ENCODE measurements at regions not wholly inside any gene's neighbourhood (a gene's known extent, or its start where the extent isn't known, plus 50 kb on each side); places are given as distances from the start of the nearest gene placed in this dataset.

GRCh38 chr17:68106085-68106484 lies 70.5 kb downstream of the KPNA2 start:
- DNase-seq (ENCODE audit: low spot score): no peak
- Histone ChIP-seq H3K36me3 (replicated peaks in 1 of 2; ENCODE audit: control insufficient read depth in 1 of 2, insufficient read depth in 2 of 2, low read length in 2 of 2) (no peaks in the 10 kb centered on the region), H3K4me3 (replicated peaks in 1 of 3; ENCODE audit: insufficient read depth in 1 of 3, low read depth in 2 of 3, low read length in 3 of 3) (no peak overlapping the region), H3K9me3 (ENCODE audit: low read length) (no peaks in the 10 kb centered on the region), H4K20me1 (ENCODE audit: insufficient read depth, low read length) (no peaks in the 10 kb centered on the region), H3K27ac (ENCODE audit: extremely low read length, insufficient read depth, low read length) (no peak overlapping the region), H3K27me3 (ENCODE audit: control insufficient read depth in 1 of 2, insufficient read depth in 2 of 2, low read length in 2 of 2) (no peaks in the 10 kb centered on the region; a peak in 1 of 5 replicates), H3K4me2 (ENCODE audit: low read depth, low read length) (no peak overlapping the region), H2AFZ (ENCODE audit: low read length) (no peak overlapping the region), H3K4me1 (ENCODE audit: insufficient read depth, low read length) (peaks cover 18% of the 10 kb centered on the region), H3K9ac (ENCODE audit: insufficient read depth, low read depth, low read length) (no peak overlapping the region), H3K79me2 (ENCODE audit: insufficient read depth, low read length) (peaks cover 47% of the 10 kb centered on the region)
- no peak for ATAC-seq
- whole genome bisulfite sequencing (ENCODE audit: low lambda C conversion rate): 95% methylated on average over 2 of the region's 2 CpGs
- TF ChIP-seq NFRKB (IDR thresholded peaks at IDR 0.05) (no peak), ZNF275 (CRISPR knock-in tag; IDR thresholded peaks at IDR 0.05; ENCODE audit: borderline replicate concordance) (no peak), STAG1 (CRISPR knock-in tag; IDR thresholded peaks at IDR 0.05) (no peak), ZNF546 (CRISPR knock-in tag; conservative IDR thresholded peaks at IDR 0.05) (no peak), CEBPG (CRISPR knock-in tag; IDR thresholded peaks at IDR 0.05) (no peak), AKAP8 (CRISPR knock-in tag; IDR thresholded peaks at IDR 0.05) (no peak), SP5 (CRISPR knock-in tag; IDR thresholded peaks at IDR 0.05; ENCODE audit: borderline replicate concordance, low read depth) (no peak), JUNB (CRISPR knock-in tag; IDR thresholded peaks at IDR 0.05; ENCODE audit: borderline replicate concordance) (no peak), EP300 (IDR thresholded peaks at IDR 0.05; ENCODE audit: low read depth in 2 of 2, low read length in 2 of 2) (no peak), EP300 (CRISPR knock-in tag; IDR thresholded peaks at IDR 0.05; ENCODE audit: borderline replicate concordance) (no peak), ZNF83 (CRISPR knock-in tag; IDR thresholded peaks at IDR 0.05; ENCODE audit: borderline replicate concordance) (no peak)
- CTCF ChIA-PET (ENCODE audit: low intra/inter-chr PET ratio, low total read pairs): no interaction called here
- no peak for FAIRE-seq
- intact Hi-C loops (cut with micrococcal nuclease; ENCODE audit: unreplicated experiment) (no loop called here), in situ Hi-C loops (cut with HindIII; ENCODE audit: extremely low pct_ligation_motif_present, low pct_unique_long_range_greater_than_20kb) (no loop called here)
- BruUV-seq (replicated peaks): no TSS peak
- POLR2A ChIA-PET: no interaction called here

Measured in HepG2 (cell line).